ENCODE measurements at regions not wholly inside any gene's neighbourhood (a gene's known extent, or its start where the extent isn't known, plus 50 kb on each side); places are given as distances from the start of the nearest gene placed in this dataset.

GRCh38 chr7:156101355-156101754 is 289.1 kb upstream of the SHH start:
- no peak for TF ChIP-seq CTCF (IDR thresholded peaks at IDR 0.05)

GRCh38 chr7:156100086-156100485 is 287.8 kb upstream of the SHH start:
- H3K27me3 ChIP-seq (ENCODE audit: control insufficient read depth in 1 of 2, insufficient read depth in 2 of 2, low read length in 2 of 2) = no peaks in the 10 kb centered on the region
- no peak for TF ChIP-seq CTCF (IDR thresholded peaks at IDR 0.05)
- intact Hi-C loops (cut with DNase I, micrococcal nuclease) = no loop called here
- no peak overlapping the region for H3K27ac ChIP-seq (ENCODE audit: low read depth in 1 of 2, low read length in 2 of 2)
- peaks cover 0 to 11% of the 10 kb centered on the region in 2 experiments for H3K9me3 ChIP-seq (ENCODE audit: control insufficient read depth in 1 of 2, insufficient read depth in 1 of 2, low read length in 2 of 2)
- H3K27me3 Mint-ChIP-seq = no peaks in the 10 kb centered on the region
- H3K36me3 ChIP-seq (ENCODE audit: insufficient read depth, low read length) = no peaks in the 10 kb centered on the region
- DNase-seq = no peak
- no peaks in the 10 kb centered on the region for H3K9me3 Mint-ChIP-seq
- peaks cover 27% of the 10 kb centered on the region for H3K4me1 Mint-ChIP-seq (ENCODE audit: low read depth)
- no peaks in the 10 kb centered on the region for H3K36me3 Mint-ChIP-seq (ENCODE audit: low read depth)
- no peak overlapping the region for H3K4me3 Mint-ChIP-seq
- CTCF ChIA-PET = no interaction called here
- peaks cover 24% of the 10 kb centered on the region for H3K4me1 ChIP-seq (ENCODE audit: insufficient read depth, low read length)
- H3K4me3 ChIP-seq (ENCODE audit: low read length) = no peak overlapping the region
- ATAC-seq (ENCODE audit: poor library complexity) = no peak
- POLR2A ChIA-PET = no interaction called here
- no peak overlapping the region for H3K27ac Mint-ChIP-seq

More at GRCh38 chr7:156101355-156101754, 289.1 kb upstream of the SHH start:
- no peaks in the 10 kb centered on the region for H3K36me3 ChIP-seq (ENCODE audit: insufficient read depth, low read length)
- Mint-ChIP-seq H3K27ac (no peak overlapping the region), H3K27me3 (no peaks in the 10 kb centered on the region), H3K9me3 (no peaks in the 10 kb centered on the region), H3K4me1 (ENCODE audit: low read depth) (peaks cover 16% of the 10 kb centered on the region), H3K36me3 (ENCODE audit: low read depth) (no peaks in the 10 kb centered on the region), H3K4me3 (no peak overlapping the region)
- POLR2A ChIA-PET = no interaction called here
- peaks cover 0 to 12% of the 10 kb centered on the region in 2 experiments for H3K9me3 ChIP-seq (ENCODE audit: control insufficient read depth in 1 of 2, insufficient read depth in 1 of 2, low read length in 2 of 2)
- no peak overlapping the region for H3K4me3 ChIP-seq (ENCODE audit: low read length)
- no peaks in the 10 kb centered on the region for H3K27me3 ChIP-seq (ENCODE audit: control insufficient read depth in 1 of 2, insufficient read depth in 2 of 2, low read length in 2 of 2)
- ATAC-seq (ENCODE audit: poor library complexity) (no peak), DNase-seq (no peak)
- CTCF ChIA-PET = no interaction called here
- H3K27ac ChIP-seq (ENCODE audit: low read depth in 1 of 2, low read length in 2 of 2) = no peak overlapping the region
- intact Hi-C loops (cut with DNase I, micrococcal nuclease) = no loop called here
- H3K4me1 ChIP-seq (ENCODE audit: insufficient read depth, low read length) = peaks cover 12% of the 10 kb centered on the region

GRCh38 chr7:156099085-156099484 is 286.8 kb upstream of the SHH start:
- Mint-ChIP-seq H3K36me3 (ENCODE audit: low read depth) (no peaks in the 10 kb centered on the region), H3K9me3 (no peaks in the 10 kb centered on the region), H3K4me3 (no peak overlapping the region), H3K27me3 (no peaks in the 10 kb centered on the region), H3K27ac (no peak overlapping the region), H3K4me1 (ENCODE audit: low read depth) (peaks cover 27% of the 10 kb centered on the region)
- DNase-seq = no peak
- H3K27me3 ChIP-seq (ENCODE audit: control insufficient read depth in 1 of 2, insufficient read depth in 2 of 2, low read length in 2 of 2) = no peaks in the 10 kb centered on the region
- ATAC-seq (ENCODE audit: poor library complexity) = no peak
- no peak for TF ChIP-seq CTCF (IDR thresholded peaks at IDR 0.05)
- ChIA-PET POLR2A (no interaction called here), CTCF (no interaction called here)
- peaks cover 0 to 16% of the 10 kb centered on the region in 2 experiments for H3K9me3 ChIP-seq (ENCODE audit: control insufficient read depth in 1 of 2, insufficient read depth in 1 of 2, low read length in 2 of 2)
- H3K4me3 ChIP-seq (ENCODE audit: low read length) = no peak overlapping the region
- H3K4me1 ChIP-seq (ENCODE audit: insufficient read depth, low read length) = peaks cover 25% of the 10 kb centered on the region
- H3K27ac ChIP-seq (ENCODE audit: low read depth in 1 of 2, low read length in 2 of 2) = no peak overlapping the region
- no peaks in the 10 kb centered on the region for H3K36me3 ChIP-seq (ENCODE audit: insufficient read depth, low read length)
- intact Hi-C loops (cut with DNase I, micrococcal nuclease) = no loop called here

All from CD4-positive, alpha-beta T cell (primary cell).